ENCODE measurements at regions not wholly inside any gene's neighbourhood (a gene's known extent, or its start where the extent isn't known, plus 50 kb on each side); places are given as distances from the start of the nearest gene placed in this dataset.

- no peak for DNase-seq
Measured at GRCh38 chr1:55694310-55694801, 479.2 kb upstream of the USP24 start.

- no peak for DNase-seq
Measured at GRCh38 chr1:55692726-55693125, 477.6 kb upstream of the USP24 start.

GRCh38 chr1:55690366-55690765 is 475.2 kb upstream of the USP24 start:
- DNase-seq, result no peak

GRCh38 chr1:55689800-55690199 is 474.6 kb upstream of the USP24 start:
- DNase-seq, result no peak

- DNase-seq, result no peak
Measured at GRCh38 chr1:55685560-55685959, 470.4 kb upstream of the USP24 start.

GRCh38 chr1:55684131-55684650 is 469.0 kb upstream of the USP24 start:
- DNase-seq, result no peak

GRCh38 chr1:55682198-55682597 is 467.0 kb upstream of the USP24 start:
- DNase-seq, result no peak

- DNase-seq, result no peak
Measured at GRCh38 chr1:55679971-55680370, 464.8 kb upstream of the USP24 start.

- DNase-seq, result no peak
Measured at GRCh38 chr1:55673416-55673815, 458.3 kb upstream of the USP24 start.

GRCh38 chr1:55670331-55671082 is 455.3 kb upstream of the USP24 start:
- no peak for DNase-seq

- no peak for DNase-seq
Measured at GRCh38 chr1:55669293-55669692, 454.1 kb upstream of the USP24 start.

- no peak for DNase-seq
Measured at GRCh38 chr1:55662875-55663274, 447.7 kb upstream of the USP24 start.

GRCh38 chr1:55658917-55659316 is 443.8 kb upstream of the USP24 start:
- DNase-seq, result no peak

- no peak for DNase-seq
Measured at GRCh38 chr1:55654750-55655149, 439.6 kb upstream of the USP24 start.

GRCh38 chr1:55654171-55654570 is 439.0 kb upstream of the USP24 start:
- DNase-seq, result no peak

GRCh38 chr1:55650444-55650843 is 435.3 kb upstream of the USP24 start:
- no peak for DNase-seq

- DNase-seq, result no peak
Measured at GRCh38 chr1:55646181-55646580, 431.0 kb upstream of the USP24 start.

- no peak for DNase-seq
Measured at GRCh38 chr1:55645270-55645669, 430.1 kb upstream of the USP24 start.

GRCh38 chr1:55641947-55642346 is 426.8 kb upstream of the USP24 start:
- no peak for DNase-seq

- DNase-seq, result no peak
Measured at GRCh38 chr1:55640708-55641473, 425.7 kb upstream of the USP24 start.

GRCh38 chr1:55639526-55639925 is 424.4 kb upstream of the USP24 start:
- no peak for DNase-seq

- no peak for DNase-seq
Measured at GRCh38 chr1:55639051-55639450, 423.9 kb upstream of the USP24 start.

- DNase-seq, result no peak
Measured at GRCh38 chr1:55636696-55637095, 421.5 kb upstream of the USP24 start.

GRCh38 chr1:55635856-55636255 is 420.7 kb upstream of the USP24 start:
- DNase-seq, result no peak
